ENCODE measurements at regions not wholly inside any gene's neighbourhood (a gene's known extent, or its start where the extent isn't known, plus 50 kb on each side); places are given as distances from the start of the nearest gene placed in this dataset.

DNA sequence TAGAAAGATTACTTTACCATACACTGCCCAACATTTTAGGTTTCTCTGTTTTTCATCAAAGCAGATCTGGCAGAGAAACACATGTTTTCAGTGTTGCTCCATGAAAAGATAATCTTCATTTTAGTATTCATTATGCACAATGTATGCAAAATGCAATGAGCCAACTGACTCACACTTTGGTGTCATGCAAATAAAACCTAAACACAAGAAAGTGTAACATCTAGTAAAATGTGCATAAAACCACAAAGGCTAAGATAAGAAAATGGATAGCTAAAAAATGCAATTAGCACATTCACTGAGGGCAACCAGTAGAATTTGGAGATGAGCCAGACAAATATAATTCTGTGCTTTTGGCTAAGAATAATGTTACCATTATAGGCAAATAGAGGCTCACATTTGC is 203.5 kb upstream of the UBE2E3 start:
- H2AFZ ChIP-seq (ENCODE audit: low read length): no peak overlapping the region
- no peak overlapping the region for H3T11ph ChIP-seq (ENCODE audit: low read length)
- no peak overlapping the region for H2BK20ac ChIP-seq (ENCODE audit: low read depth, low read length, poor library complexity, severe bottlenecking)
- H2BK5ac ChIP-seq (ENCODE audit: insufficient read length, low read length): no peak overlapping the region
- no peaks in the 10 kb centered on the region for H3K79me1 ChIP-seq (ENCODE audit: insufficient read depth, low read depth, low read length, poor library complexity, severe bottlenecking)
- Mint-ChIP-seq H3K27me3 (ENCODE audit: low read depth) (no peaks in the 10 kb centered on the region), H3K9me3 (no peaks in the 10 kb centered on the region), H3K36me3 (ENCODE audit: insufficient read depth in 1 of 3, low read depth in 3 of 3) (no peaks in the 10 kb centered on the region), H3K4me3 (no peak overlapping the region), H3K27ac (no peak overlapping the region), H3K4me1 (peaks cover 8 to 9% of the 10 kb centered on the region in 2 experiments)
- TF ChIP-seq CTCF (conservative IDR thresholded peaks at IDR 0.05): no peak
- no peak overlapping the region for H4K8ac ChIP-seq (replicated peaks; ENCODE audit: insufficient read length, low read depth, low read length)
- no peaks in the 10 kb centered on the region for H3K79me2 ChIP-seq (ENCODE audit: insufficient read depth, low read length)
- H3K4me1 ChIP-seq (ENCODE audit: insufficient read depth, low read length): no peaks in the 10 kb centered on the region
- H4K20me1 ChIP-seq (ENCODE audit: control insufficient read depth, insufficient read depth, insufficient read length): no peaks in the 10 kb centered on the region
- no peak overlapping the region for H4K5ac ChIP-seq (ENCODE audit: insufficient read length, low read depth, low read length)
- no peak overlapping the region for H3K23ac ChIP-seq (ENCODE audit: insufficient read length, low read depth, low read length)
- no peaks in the 10 kb centered on the region for H3K9me3 ChIP-seq (ENCODE audit: control insufficient read depth, low read depth, low read length)
- no peak overlapping the region for H2AK5ac ChIP-seq (ENCODE audit: insufficient read length, low read length)
- no peak for DNase-seq
- no peak overlapping the region for H3K4ac ChIP-seq (ENCODE audit: low read depth, low read length)
- no peak overlapping the region for H2BK12ac ChIP-seq (ENCODE audit: insufficient read length, low read depth, low read length)
- H3K27ac ChIP-seq (ENCODE audit: insufficient read length, low read depth, low read length): no peak overlapping the region
- no peaks in the 10 kb centered on the region for H3K27me3 ChIP-seq (ENCODE audit: insufficient read depth, low read length)
- no peak overlapping the region for H3K14ac ChIP-seq (ENCODE audit: insufficient read depth, low read length)
- no peaks in the 10 kb centered on the region for H3K23me2 ChIP-seq (ENCODE audit: insufficient read length, low read depth, low read length, poor library complexity, severe bottlenecking)
- no peak overlapping the region for H2BK120ac ChIP-seq (ENCODE audit: low read depth, low read length, poor library complexity, severe bottlenecking)
- no peak overlapping the region for H4K91ac ChIP-seq (ENCODE audit: insufficient read length, low read depth, low read length)
- H3K56ac ChIP-seq (ENCODE audit: insufficient read length, low read depth, low read length): no peak overlapping the region
- H3K4me2 ChIP-seq (ENCODE audit: insufficient read depth, insufficient read length, low read length): no peak overlapping the region
- H2BK15ac ChIP-seq (ENCODE audit: low read depth, low read length): no peak overlapping the region
- no peak overlapping the region for H3K9ac ChIP-seq (ENCODE audit: extremely low read depth, insufficient read length, low read length)
- no peak overlapping the region for H3K18ac ChIP-seq (ENCODE audit: insufficient read length, low read depth, low read length)

All from H9 (cell line).